HCT116 (cell line): ENCODE measurements at regions not wholly inside any gene's neighbourhood (a gene's known extent, or its start where the extent isn't known, plus 50 kb on each side); places are given as distances from the start of the nearest gene placed in this dataset.

Experiments used
- ATAC-seq: fragments of 200-7000 bp; cut with Tn5 transposase; 2 replicates; pipeline ENCODE4 v1.9.1; 2020; ENCODE audit warnings: mild to moderate bottlenecking, moderate library complexity
- BruUV-seq: library from RNA; stranded (reverse); fragments of 400-500 nt; replicated peaks from 2 replicates; lab custom pipeline; 2021; lab: Mats Ljungman, UMichigan
- CTCF ChIA-PET: fragments of 300-600 bp; sonication (Branson Sonifier 250); formaldehyde crosslinking; loops from one replicate; lab custom pipeline; 2021; ENCODE audit warnings: antibody characterized with exemption; lab: Charles Lee
- POLR2A ChIA-PET: fragments of 300-600, 350-600 bp; sonication (Branson Sonifier 250); formaldehyde crosslinking; loops from one replicate; lab custom pipeline; 2021; ENCODE audit warnings: antibody characterized with exemption; lab: Charles Lee
- RAD21 ChIA-PET, 2 experiments: fragments of 300-600 bp; sonication (Branson Sonifier 250); formaldehyde crosslinking; loops; one replicate each; lab custom pipeline; 2023; ENCODE audit warnings: low total read pairs in 2 of 2; ENCODE audit not compliant: uncharacterized antibody in 2 of 2, unreplicated experiment in 2 of 2, low non-redundant PET in 1 of 2; lab: Charles Lee
- DNase-seq: peaks from one replicate; pipeline ENCODE4 v3.0.0-alpha.2; 2010; ENCODE audit warnings: low read depth, low spot score
- H2AFZ ChIP-seq: fragments of 200-600 bp; shearing (Covaris generic), sonication (generic); 2 replicates; pipeline ENCODE4 v1.6.1; 2017; ENCODE audit warnings: low read depth, mixed run types, mixed read lengths, antibody characterized with exemption, low read length; ENCODE audit not compliant: poor library complexity, severe bottlenecking
- H3K27ac ChIP-seq: 2 replicates; pipeline ENCODE4 v1.5.1; 2012; ENCODE audit warnings: low read depth, low read length
- H3K27me3 ChIP-seq: fragments of 200-600 bp; sonication (generic); 2 replicates; pipeline ENCODE4 v1.6.1; 2016; ENCODE audit warnings: mixed run types, low read length, mixed read lengths; ENCODE audit not compliant: insufficient read depth
- H3K36me3 ChIP-seq, 2 experiments: fragments of 200-500 bp in 1 of 2; fragments of 200-600 bp in 1 of 2; sonication (Bioruptor generic) in 1 of 2; sonication (generic) in 1 of 2; 2 replicates each; pipeline versions ENCODE4 v1.5.1 to v1.6.1; 2014 to 2016; ENCODE audit warnings: low read length in 2 of 2, inconsistent platforms in 1 of 2, mixed read lengths in 1 of 2, mixed run types in 1 of 2; ENCODE audit not compliant: insufficient read depth in 2 of 2, control insufficient read depth in 1 of 2
- H3K4me1 ChIP-seq, 2 experiments: fragments of 200-600 bp in 1 of 2; sonication (generic) in 1 of 2; 2 replicates each; pipeline versions ENCODE4 v1.5.1 to v1.6.1; 2012 to 2017; ENCODE audit warnings: low read length in 2 of 2, inconsistent platforms in 1 of 2, mild to moderate bottlenecking in 1 of 2, mixed read lengths in 1 of 2, mixed run types in 1 of 2, moderate library complexity in 1 of 2; ENCODE audit not compliant: insufficient read depth in 2 of 2, control insufficient read depth in 1 of 2
- H3K4me2 ChIP-seq: fragments of 200-600 bp; sonication (generic); 2 replicates; pipeline ENCODE4 v1.6.1; 2017; ENCODE audit warnings: mixed run types, low read length, mixed read lengths
- H3K4me3 ChIP-seq, 2 experiments: fragments of 200-600 bp in 1 of 2; sonication (generic) in 1 of 2; replicated peaks in 1 of 2; 2 replicates each; pipeline ENCODE4 v1.5.1; 2011 to 2016; ENCODE audit warnings: low read length in 2 of 2, control low read depth in 1 of 2, low read depth in 1 of 2, mild to moderate bottlenecking in 1 of 2, mixed read lengths in 1 of 2, mixed run types in 1 of 2
- H3K79me2 ChIP-seq: fragments of 200-600 bp; sonication (generic); 2 replicates; pipeline ENCODE4 v1.6.1; 2017; ENCODE audit warnings: mild to moderate bottlenecking, mixed run types, low read length, moderate library complexity, mixed read lengths; ENCODE audit not compliant: insufficient read depth
- H3K9ac ChIP-seq: fragments of 200-600 bp; sonication (generic); 2 replicates; pipeline ENCODE4 v1.6.1; 2016; ENCODE audit warnings: low read length, mixed read lengths
- H3K9me2 ChIP-seq: fragments of 200-600 bp; sonication (generic), shearing (Covaris generic); 2 replicates; pipeline ENCODE4 v1.6.1; 2017; ENCODE audit warnings: mixed run types, mild to moderate bottlenecking, moderate library complexity; ENCODE audit not compliant: insufficient read depth
- H3K9me3 ChIP-seq, 2 experiments: fragments of 200-500 bp in 1 of 2; fragments of 200-600 bp in 1 of 2; sonication (Bioruptor generic) in 1 of 2; sonication (generic) in 1 of 2; 2 replicates each; pipeline ENCODE4 v1.6.1; 2014 to 2017; ENCODE audit warnings: low read length in 2 of 2, mixed read lengths in 2 of 2, inconsistent platforms in 1 of 2, low read depth in 1 of 2, mild to moderate bottlenecking in 1 of 2, mixed run types in 1 of 2, moderate library complexity in 1 of 2; ENCODE audit not compliant: control insufficient read depth in 1 of 2, insufficient read depth in 1 of 2
- H4K20me1 ChIP-seq: fragments of 200-600 bp; sonication (generic), shearing (Covaris generic); 2 replicates; pipeline ENCODE4 v1.6.1; 2017; ENCODE audit warnings: mixed run types, mild to moderate bottlenecking, moderate library complexity; ENCODE audit not compliant: insufficient read depth
- CBX3 ChIP-seq: IDR thresholded peaks from 2 replicates; pipeline ENCODE4 v1.6.1; 2012; ENCODE audit warnings: low read depth
- EZH2 ChIP-seq: fragments of 200-600 bp; sonication (generic); IDR thresholded peaks from 2 replicates; pipeline ENCODE4 v1.6.1; 2017; ENCODE audit warnings: antibody characterized with exemption, mixed run types
- JUND ChIP-seq: IDR thresholded peaks from 2 replicates; pipeline ENCODE4 v1.6.1; 2012
- MAX ChIP-seq: IDR thresholded peaks from 2 replicates; pipeline ENCODE4 v1.6.1; 2012
- RAD21 ChIP-seq: IDR thresholded peaks from 2 replicates; pipeline ENCODE4 v1.6.1; 2012; ENCODE audit warnings: low read depth, mild to moderate bottlenecking
- SIN3A ChIP-seq: IDR thresholded peaks from 2 replicates; pipeline ENCODE4 v1.6.1; 2012; ENCODE audit warnings: low read depth
- SP1 ChIP-seq: IDR thresholded peaks from 2 replicates; pipeline ENCODE4 v1.6.1; 2012; ENCODE audit warnings: low read depth
- TCF7L2 ChIP-seq: IDR thresholded peaks from 2 replicates; pipeline ENCODE4 v1.7.0; 2011; ENCODE audit warnings: borderline replicate concordance, inconsistent platforms; ENCODE audit not compliant: insufficient read depth, insufficient read length; ENCODE audit errors: extremely low read depth
- intact Hi-C: fragments of 100-400 bp; cut with micrococcal nuclease; formaldehyde crosslinking; loops from 2 replicates; pipeline ENCODE4 v1.10.0; 2022
- TF ChIP-seq, protein P1 (sequence below): IDR thresholded peaks from 2 replicates; pipeline ENCODE4 v1.6.1; 2011; ENCODE audit warnings: mild to moderate bottlenecking, low read length, moderate library complexity; ENCODE audit not compliant: insufficient replicate concordance; ENCODE audit errors: extremely low read depth
- TF ChIP-seq, protein P2 (sequence below): IDR thresholded peaks from 2 replicates; pipeline ENCODE4 v1.6.1; 2012; ENCODE audit warnings: low read depth

GRCh38 chrX:23504895-23505294, 162.4 kb upstream of the PRDX4 start:
- DNase-seq (no peak), ATAC-seq (no peak)
- no peak overlapping the region for H2AFZ ChIP-seq
- intact Hi-C loops: no loop called here
- ChIA-PET POLR2A (no interaction called here), RAD21 (no interaction called here), CTCF (no interaction called here)
- no peaks in the 10 kb centered on the region for H3K36me3 ChIP-seq
- no TSS peak for BruUV-seq
- H3K27me3 ChIP-seq: no peaks in the 10 kb centered on the region
- TF ChIP-seq EZH2 (no peak), MAX (no peak)
- TF ChIP-seq, protein P1, sequence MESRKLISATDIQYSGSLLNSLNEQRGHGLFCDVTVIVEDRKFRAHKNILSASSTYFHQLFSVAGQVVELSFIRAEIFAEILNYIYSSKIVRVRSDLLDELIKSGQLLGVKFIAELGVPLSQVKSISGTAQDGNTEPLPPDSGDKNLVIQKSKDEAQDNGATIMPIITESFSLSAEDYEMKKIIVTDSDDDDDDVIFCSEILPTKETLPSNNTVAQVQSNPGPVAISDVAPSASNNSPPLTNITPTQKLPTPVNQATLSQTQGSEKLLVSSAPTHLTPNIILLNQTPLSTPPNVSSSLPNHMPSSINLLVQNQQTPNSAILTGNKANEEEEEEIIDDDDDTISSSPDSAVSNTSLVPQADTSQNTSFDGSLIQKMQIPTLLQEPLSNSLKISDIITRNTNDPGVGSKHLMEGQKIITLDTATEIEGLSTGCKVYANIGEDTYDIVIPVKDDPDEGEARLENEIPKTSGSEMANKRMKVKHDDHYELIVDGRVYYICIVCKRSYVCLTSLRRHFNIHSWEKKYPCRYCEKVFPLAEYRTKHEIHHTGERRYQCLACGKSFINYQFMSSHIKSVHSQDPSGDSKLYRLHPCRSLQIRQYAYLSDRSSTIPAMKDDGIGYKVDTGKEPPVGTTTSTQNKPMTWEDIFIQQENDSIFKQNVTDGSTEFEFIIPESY: no peak
- H3K9ac ChIP-seq: no peak overlapping the region
- H3K4me3 ChIP-seq: no peak overlapping the region
- H3K4me2 ChIP-seq: peak overlapping the region; percentile 70; the same call in 1 of the 2 replicates
- no peaks in the 10 kb centered on the region for H3K9me3 ChIP-seq
- H3K9me2 ChIP-seq: no peaks in the 10 kb centered on the region
- H3K79me2 ChIP-seq: no peaks in the 10 kb centered on the region
- H4K20me1 ChIP-seq: no peaks in the 10 kb centered on the region
- peaks cover 7 to 16% of the 10 kb centered on the region in 2 experiments; a peak in 3 of 4 replicates for H3K4me1 ChIP-seq
- H3K27ac ChIP-seq: no peak overlapping the region

DNA sequence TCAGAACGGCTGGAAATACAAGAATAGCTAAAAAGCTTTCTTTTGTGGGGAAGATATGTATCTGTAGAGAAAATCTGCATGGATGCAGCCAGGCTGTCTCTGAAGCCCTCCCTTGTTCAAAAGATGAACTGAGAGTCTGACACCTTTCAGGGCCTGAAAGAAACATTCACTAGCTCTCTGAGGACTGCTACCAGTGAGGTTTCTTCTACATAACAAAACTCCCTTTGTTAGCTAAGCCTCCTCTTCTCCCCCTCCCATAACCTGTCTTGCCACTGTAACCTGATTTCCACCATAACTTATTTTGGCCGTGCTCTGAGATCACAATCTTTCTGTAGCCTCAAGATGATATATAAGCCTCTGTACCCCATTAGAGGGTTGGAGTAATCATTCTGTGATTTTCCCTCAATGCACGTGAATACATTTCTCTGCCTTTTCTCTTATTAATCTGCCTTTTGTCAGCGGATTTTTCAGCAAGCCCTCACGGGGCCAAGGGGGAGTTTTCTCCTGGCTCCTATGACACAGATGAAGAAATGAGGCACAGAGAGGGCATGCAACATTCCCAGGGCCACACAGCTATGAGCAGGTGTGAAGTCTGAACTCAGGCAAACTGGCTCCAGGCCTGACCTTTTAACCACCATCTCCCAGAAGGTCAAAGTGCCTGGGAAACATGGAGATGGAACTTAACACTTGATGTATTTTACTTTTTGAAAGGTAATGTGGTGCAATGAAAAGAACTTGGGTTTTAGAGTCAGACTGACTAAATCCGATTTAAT, 161.6 kb upstream of the PRDX4 start:
- DNase-seq: no peak
- no peaks in the 10 kb centered on the region for H4K20me1 ChIP-seq
- peaks cover 7 to 16% of the 10 kb centered on the region in 2 experiments; a peak in 3 of 4 replicates for H3K4me1 ChIP-seq
- H3K9ac ChIP-seq: no peak overlapping the region
- no peak overlapping the region for H3K27ac ChIP-seq
- ChIA-PET CTCF (no interaction called here), RAD21 (no interaction called here), POLR2A (no interaction called here)
- H2AFZ ChIP-seq: no peak overlapping the region
- no peaks in the 10 kb centered on the region for H3K9me3 ChIP-seq
- H3K4me3 ChIP-seq: no peak overlapping the region
- H3K9me2 ChIP-seq: no peaks in the 10 kb centered on the region
- H3K4me2 ChIP-seq: no peak overlapping the region
- H3K36me3 ChIP-seq: no peaks in the 10 kb centered on the region
- H3K27me3 ChIP-seq: no peaks in the 10 kb centered on the region
- no peak for ATAC-seq
- intact Hi-C loops: no loop called here
- no peaks in the 10 kb centered on the region for H3K79me2 ChIP-seq
- BruUV-seq: no TSS peak
- TF ChIP-seq, protein P1: no peak
- no peak for TF ChIP-seq SIN3A
- no peak for TF ChIP-seq MAX
- TF ChIP-seq SP1: no peak
- TF ChIP-seq RAD21: no peak
- no peak for TF ChIP-seq JUND
- no peak for TF ChIP-seq TCF7L2
- TF ChIP-seq CBX3: no peak
- TF ChIP-seq, protein P2, sequence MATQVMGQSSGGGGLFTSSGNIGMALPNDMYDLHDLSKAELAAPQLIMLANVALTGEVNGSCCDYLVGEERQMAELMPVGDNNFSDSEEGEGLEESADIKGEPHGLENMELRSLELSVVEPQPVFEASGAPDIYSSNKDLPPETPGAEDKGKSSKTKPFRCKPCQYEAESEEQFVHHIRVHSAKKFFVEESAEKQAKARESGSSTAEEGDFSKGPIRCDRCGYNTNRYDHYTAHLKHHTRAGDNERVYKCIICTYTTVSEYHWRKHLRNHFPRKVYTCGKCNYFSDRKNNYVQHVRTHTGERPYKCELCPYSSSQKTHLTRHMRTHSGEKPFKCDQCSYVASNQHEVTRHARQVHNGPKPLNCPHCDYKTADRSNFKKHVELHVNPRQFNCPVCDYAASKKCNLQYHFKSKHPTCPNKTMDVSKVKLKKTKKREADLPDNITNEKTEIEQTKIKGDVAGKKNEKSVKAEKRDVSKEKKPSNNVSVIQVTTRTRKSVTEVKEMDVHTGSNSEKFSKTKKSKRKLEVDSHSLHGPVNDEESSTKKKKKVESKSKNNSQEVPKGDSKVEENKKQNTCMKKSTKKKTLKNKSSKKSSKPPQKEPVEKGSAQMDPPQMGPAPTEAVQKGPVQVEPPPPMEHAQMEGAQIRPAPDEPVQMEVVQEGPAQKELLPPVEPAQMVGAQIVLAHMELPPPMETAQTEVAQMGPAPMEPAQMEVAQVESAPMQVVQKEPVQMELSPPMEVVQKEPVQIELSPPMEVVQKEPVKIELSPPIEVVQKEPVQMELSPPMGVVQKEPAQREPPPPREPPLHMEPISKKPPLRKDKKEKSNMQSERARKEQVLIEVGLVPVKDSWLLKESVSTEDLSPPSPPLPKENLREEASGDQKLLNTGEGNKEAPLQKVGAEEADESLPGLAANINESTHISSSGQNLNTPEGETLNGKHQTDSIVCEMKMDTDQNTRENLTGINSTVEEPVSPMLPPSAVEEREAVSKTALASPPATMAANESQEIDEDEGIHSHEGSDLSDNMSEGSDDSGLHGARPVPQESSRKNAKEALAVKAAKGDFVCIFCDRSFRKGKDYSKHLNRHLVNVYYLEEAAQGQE: no peak
